Muscle of back (tissue), 3 donors: ENCODE measurements at regions not wholly inside any gene's neighbourhood (a gene's known extent, or its start where the extent isn't known, plus 50 kb on each side); places are given as distances from the start of the nearest gene placed in this dataset.
"Not testable (repeated sequence)": the region's sequence is repeated elsewhere in the genome, so short reads cannot be mapped to it uniquely, and the experiment has no call there.

Source experiments
- DNase-seq, 3 donors: peaks; one replicate each; pipeline versions ENCODE4 v3.0.0 to v3.0.0-alpha.2; 2013

DNA sequence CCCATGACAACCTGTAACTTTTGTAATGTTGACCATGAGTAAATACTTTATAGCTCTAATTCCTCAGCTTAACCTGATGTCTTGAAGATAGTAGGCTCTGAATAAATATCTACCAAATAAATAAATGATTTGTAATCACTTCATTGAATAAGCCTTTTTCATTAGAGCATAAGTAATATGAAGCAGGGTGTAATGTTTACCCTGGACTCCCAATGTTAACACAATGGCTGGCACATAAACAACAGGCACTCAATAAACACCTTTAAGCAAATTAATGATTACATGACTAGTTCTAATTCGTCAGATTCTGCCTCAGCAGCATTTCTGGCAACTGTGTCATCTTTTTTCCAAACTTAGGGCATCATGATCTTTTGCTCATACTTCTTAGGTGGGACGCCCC, 396.3 kb downstream of the LIG4 start:
- no peak for DNase-seq

DNA sequence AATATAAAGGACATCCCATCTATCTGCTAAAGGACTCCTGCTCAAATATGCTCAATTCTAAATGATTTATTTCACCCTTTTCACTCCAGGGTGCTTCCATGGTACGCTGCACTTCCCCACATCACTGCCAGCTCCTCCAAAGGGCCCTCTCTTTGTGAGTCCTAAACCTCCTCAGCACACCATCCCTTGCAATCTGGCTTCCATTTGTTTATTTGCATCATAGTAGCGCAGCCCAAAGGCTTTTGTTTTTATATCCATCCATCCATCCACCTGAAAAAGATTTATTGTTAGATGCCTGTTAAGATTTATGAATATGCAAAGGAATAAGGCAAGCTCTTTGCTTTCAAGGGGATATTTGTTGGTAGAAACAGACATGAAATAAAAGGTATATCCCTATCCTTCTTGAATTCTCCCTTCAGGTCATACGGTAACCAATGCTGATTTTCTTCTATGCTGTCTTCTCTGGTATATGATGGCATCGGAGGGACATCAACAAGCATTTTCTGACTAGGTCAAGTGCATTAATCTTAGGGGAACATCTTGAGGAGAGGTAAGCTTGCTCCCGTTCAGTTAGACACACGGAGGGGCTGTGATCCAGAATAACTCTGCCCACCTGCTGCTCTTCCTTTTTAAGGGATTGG, 397.6 kb downstream of the LIG4 start:
- no peak for DNase-seq

DNA sequence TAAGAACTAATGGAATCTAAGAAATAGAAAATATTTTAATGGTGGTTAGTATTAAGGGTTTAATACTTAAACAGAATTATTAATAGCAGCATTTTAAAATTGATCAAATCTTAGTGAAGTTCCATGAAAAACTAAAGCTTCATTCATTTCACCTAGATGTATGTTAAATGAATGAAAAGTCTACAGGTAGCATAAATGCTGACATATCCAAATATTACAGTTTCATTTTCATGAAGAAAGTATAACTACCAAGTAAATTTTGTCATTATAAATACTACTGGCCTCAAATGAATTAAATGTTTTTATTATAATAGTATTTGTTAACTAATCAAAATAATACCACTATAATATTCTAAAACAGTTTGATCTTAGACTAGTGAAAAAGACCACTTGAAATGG, 403.3 kb downstream of the LIG4 start:
- no peak for DNase-seq

DNA sequence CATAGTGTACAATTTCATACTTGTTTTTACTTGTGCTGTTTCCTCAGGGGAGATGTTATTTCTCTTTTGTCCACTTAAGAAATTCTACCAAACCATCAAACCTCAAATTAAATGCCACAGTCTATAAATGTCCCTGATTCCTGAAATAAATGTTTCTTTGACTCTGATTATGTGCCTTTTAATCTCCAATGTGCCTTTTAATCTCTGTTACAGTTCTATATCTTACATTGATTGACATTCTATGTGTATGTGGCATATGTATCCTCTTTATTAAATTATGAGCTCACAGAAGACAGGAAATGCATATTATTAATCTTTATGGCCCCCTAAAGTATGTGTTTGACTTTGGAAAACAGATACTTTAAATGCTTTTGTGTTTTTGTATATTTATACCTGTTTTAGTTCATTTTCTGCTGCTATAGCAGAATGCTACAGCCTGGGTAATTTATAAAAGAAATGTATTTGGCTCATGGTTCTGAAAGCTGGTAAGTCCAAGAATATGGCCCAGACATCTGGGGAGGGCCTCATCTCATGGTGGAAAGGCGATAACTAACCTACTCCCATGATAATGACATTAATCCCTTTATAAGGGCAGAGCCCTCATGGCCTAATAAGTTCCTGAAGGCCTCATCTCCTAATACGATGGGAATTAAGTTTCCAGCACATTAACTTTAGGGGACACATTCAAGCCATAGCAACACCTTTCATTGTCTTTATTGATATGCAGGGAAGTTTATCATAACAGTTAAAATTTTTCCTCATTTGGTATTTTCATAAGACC, 403.9 kb downstream of the LIG4 start:
- no peak for DNase-seq

DNA sequence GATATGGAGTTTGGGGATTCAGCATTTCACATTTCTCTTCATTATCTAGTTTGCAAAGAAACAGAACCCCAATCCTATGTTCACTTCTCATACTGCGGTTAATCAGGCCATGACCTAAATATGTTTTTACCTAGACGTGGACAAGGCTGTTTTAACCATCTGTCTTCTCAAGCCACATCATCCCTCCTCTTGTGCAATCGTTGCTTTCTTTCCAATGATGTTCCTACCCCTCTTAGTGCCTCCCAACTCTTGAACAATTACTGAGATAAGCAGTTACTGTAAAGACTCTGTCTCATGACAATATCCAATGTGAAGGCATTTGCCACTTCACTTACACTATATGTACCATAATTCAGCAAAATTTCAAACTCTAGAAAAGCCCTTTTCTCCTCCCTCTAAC, 406.2 kb downstream of the LIG4 start:
- no peak for DNase-seq

DNA sequence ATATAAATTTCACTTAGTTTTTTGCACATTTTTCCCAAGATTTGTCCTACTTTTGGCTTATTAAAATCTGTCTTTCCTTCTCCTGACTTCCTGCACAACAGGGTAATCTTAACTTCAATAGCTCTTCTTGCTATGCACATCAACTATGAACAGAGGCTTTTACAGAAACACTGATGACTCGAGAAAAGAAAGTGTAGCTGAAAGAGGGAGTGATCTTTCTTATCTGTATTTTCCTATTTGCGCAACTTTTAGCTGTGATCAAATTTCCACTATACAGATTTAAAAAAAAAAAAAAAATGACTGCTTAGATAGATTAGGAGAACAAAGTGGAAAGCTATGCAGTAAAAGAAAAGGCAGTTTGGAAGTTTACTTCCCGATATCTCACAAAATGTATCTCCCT, 406.9 kb downstream of the LIG4 start:
- no peak for DNase-seq

DNA sequence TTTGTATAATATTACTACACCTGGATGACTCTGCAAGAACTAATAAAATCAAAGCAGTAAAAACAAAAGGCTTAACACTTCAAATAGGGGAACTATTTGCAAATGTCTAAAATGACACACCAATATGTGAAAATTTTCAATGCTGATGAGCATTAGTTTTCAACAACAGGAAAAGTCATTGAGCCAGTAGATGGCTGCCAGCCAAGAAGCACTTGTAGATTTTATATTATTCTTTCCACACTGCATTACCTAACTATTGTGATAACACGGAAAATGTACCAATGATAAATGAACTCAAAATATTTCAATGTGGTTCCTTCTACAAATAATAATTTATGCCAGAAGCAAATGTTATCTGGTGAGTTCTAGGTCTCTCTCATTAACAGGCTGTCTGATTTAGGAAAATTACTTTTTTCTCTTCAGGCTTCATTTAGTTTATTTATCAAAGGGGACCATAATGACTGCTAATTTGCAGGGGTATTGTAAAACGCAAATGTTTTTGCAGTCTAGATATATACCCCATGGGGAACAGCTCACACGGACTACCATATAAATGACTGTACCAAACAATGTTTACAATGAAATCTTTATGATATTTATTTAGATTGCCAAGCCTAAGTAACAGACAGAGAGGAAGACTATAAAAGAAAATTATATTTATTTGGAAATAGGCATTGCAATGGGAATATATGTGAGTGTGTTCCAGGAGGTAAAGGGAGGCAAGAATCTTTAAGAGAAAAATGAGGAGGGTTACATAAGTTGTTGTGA, 407.8 kb downstream of the LIG4 start:
- DNase-seq, result peak in 1 of 3 donors; percentile 7

DNA sequence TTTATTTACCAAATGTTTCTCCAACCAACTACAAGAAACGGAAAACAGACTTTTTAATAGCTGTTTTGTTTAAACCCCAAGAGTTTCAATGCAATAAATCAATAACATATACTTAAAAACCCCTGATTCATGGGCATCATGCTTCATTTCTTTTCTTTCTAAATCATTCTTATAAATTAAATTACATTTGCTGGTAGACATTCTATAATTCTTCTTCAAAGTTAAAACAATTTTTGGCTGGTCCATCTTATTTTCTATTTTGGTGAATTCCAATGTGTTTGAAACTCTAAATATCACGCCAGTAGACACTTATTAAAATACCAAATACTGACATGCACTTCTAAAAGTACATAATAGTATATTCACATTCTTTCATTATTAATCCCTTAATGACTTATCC, 408.6 kb downstream of the LIG4 start:
- DNase-seq, result no peak

DNA sequence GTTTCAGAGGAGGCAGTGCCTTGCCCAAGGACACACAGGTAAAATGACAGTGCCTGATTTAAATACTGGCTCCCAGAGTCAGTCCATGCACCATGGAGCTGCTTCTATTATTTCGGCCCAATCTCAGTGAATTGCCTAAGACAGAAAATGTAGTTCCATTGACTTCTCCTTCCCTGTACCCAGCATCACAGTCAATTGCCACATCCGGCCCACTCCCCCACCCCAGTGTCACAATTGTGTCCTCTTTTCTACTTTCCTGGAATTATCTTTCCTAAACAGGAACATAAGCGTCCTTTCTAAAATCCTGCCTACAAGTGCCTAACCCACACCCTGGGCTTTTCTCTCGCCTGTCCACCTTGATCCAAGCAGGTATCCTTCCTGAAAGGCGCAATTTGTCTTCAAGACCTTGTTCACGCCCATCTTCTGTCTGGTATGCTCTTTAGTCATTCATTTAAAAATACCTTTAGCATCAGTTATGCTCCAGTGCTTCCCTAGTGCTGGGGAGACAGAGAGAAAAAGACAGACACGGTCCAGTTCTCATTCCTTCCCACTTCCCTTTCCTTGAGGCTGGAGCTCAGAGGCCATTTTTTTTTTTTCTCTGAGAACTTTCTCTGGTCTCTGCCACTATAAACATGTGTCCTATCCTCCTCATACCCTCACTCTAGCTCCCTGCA, 411.4 kb downstream of the LIG4 start:
- no peak for DNase-seq

DNA sequence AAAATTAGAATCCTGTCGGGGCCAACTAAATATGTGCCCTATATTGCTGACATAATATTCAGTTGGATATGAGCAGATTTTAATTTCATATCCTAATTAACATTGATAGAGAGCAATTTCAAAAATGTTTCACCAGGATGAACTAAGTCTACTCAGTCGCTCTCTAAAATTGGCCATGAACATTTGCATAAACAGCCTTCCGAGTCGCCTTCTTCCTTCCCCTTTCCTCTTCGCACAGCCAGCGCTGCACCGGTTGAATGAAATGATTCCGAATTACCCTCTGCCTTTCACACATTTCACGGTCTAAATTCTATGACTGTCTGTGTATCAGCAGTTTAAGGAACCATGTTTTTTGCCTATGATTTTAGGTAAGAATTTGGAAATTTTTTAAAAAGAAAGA, 413.7 kb downstream of the LIG4 start:
- DNase-seq, result no peak

DNA sequence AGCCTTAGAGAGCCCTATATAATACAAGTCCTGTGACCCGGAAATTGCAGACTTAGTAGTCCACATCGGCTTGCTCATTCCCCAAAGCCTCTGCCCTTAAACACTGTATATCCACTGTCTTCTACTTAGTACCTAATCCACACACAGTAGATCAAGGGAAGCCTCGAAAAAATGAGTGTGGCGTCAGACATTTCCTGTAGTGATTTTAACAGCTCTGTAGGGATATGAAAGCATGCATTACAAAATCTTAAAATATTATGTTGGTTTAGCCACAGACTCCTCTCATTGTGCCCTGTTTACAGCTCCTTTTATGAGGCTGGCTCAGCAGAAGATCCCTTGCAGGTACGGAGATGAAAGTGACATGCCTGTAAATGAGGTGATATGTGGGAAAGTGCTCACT, 416.3 kb downstream of the LIG4 start:
- no peak for DNase-seq

DNA sequence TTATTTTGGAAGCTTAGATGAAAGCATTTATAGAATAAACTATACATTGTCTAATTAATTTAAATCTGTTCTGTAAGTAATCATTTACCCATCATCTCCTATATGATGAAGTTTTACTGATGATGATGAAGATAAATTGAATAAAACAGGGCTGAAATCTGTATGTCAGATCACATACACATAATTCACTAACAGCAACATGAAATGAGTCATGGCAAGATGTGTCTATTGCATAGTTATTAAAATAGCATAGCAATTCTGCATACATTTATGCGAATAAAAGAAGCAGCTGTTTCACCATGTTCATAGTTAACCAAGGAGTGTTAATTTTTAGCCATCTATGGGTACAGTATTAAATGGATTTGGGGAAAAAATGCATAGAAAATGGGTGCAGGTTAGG, 424.9 kb downstream of the LIG4 start:
- no peak for DNase-seq

DNA sequence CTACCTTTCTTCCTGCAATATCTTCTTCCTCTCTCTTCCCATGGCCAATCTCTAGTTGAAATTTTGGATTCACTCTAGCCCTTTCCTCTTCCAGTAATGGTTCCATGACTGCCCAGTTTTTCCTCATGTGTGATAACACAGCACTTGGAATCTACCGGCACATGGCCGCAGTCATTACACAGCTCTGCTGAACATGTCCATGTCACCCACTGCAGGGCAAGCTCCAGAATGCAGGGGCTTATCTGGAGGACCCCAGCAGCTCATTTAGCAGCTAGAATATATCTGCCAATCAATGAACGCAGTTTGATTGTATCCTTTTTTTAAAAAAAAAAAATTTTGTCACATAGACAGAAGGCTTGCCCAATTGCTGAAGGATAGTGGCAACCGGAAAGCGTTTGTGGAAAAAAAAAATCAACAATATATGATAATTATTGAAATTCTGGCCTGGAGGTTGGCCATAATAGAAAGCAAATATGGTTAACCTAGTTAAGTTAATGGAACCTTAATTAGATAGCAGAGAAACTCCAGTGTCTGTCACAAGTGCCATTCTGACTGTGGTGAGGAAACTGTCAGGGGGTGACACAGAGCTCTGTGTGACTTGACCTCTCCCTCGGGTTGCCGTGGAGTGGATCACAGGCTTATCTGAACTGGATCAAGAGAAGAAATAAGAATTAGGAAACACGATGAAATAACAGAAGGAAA, 426.7 kb downstream of the LIG4 start:
- no peak for DNase-seq

DNA sequence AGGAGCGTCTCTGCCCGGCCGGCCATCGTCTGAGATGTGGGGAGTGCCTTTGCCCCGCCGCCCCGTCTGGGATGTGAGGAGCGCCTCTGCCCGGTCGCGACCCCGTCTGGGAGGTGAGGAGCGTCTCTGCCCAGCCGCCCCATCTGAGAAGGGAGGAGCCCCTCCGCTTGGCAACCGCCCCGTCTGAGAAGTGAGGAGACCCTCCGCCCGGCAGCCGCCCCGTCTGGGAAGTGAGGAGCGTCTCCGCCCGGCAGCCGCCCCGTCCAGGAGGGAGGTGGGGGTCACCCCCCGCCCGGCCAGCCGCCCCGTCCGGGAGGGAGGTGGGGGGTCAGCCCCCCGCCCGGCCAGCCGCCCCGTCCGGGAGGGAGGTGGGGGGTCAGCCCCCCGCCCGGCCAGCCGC, 432.7 kb downstream of the LIG4 start:
- DNase-seq, result not testable (repeated sequence)

DNA sequence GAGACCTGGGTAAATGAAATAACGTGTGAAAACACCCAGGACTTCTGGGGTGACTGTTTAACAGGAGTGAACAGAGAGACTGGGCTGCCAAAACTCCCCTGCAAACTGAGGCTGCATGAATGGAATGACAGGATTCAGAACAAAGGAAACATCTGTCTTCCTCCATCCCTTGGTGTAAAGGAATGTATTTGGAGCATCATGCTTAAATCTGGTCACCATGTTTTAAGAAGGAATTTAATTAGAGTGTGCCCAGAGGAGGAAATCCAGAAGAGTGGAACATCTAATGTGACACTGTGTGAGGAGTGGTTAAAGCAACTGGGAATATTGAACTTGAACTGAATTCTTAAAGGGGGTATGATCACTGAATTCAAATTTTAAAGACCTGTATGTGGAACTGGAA, 437.2 kb downstream of the LIG4 start:
- DNase-seq, result no peak

DNA sequence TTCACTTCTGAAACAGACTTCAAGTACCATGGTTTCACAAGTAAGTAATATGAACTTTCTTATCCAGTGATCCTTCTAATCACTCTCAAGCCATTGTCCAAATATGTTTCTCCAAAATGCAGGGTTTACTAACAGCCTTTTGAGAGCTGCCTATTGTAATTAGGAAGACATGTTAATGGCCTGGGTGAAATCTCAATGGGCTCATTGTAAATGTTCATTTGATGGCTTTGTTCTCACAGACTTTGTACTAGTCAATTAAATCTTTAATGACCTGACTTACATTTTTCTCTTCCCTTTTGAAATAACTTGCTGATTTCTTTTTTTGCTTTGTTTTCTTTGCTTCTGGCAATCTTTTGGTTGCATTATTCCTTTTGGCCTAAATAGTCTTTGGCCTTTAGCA, 444.8 kb downstream of the LIG4 start:
- DNase-seq, result no peak

DNA sequence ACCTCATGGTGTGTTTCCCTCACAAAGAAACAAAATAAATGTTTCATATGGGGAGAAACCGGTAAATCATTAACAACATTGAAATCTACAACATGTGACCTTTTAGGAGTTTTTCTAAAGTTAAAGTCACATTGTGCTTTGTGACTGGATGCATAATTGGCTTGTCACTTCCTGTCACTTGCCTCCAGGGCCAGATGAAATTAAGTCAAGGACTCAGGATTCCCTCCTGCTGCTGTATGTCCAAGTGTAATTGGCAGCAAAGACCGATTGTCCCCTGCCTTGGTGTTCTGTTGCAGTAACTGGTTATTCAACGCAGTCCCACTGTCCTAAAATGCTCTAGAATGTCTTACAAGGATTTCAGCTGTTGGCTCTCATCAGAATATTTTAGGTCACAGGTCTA, 448.2 kb downstream of the LIG4 start:
- DNase-seq, result no peak

DNA sequence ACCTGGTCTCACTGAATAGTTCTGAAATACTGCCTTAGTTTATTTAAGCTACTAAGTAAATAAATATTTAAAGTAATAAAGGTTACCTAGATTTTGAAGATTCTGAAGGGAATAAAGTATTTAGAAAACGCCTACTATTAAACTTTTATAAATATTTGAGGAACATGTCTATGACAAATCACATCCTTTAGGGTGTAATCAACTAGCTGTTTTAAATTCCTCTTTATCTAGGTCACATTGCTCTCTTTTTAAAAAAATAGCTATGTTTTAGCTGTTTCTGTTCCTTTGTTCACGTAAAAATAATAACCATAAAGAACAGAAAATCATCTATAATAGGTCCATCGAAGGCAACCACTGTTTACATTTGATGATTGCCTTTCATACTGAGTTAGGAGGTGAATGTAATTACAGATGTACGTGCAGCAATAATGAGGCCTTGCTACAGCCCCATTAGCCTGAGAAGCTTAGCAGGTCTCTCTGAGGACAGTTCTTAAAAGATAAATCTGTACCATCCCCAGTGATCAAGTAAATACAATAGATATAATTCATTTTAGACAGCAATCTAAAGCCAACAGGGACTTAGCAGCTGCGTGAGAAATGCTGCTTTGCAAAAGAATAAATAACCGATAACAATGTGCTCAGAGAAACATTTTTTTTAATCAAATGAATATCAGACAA, 449.5 kb downstream of the LIG4 start:
- DNase-seq, result peak in 2 of 3 donors; percentile 6 to 35

DNA sequence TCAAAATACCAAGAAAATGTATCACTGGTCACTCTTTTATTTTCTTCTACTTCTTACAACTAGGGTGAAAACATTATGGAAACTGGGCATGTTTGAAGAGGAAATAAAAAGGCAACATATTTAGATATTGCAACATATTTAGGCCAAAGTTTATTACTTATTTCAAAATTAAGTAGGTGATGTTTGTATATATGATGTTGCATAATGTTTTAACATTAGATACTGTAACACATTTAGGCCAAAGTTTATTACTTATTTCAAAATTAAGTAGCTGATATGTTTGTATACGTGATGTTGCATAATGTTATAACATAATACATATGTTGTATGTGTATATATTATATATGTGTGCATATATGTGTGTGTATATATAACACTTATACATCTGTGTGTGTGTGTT, 451.3 kb downstream of the LIG4 start:
- DNase-seq, result no peak

DNA sequence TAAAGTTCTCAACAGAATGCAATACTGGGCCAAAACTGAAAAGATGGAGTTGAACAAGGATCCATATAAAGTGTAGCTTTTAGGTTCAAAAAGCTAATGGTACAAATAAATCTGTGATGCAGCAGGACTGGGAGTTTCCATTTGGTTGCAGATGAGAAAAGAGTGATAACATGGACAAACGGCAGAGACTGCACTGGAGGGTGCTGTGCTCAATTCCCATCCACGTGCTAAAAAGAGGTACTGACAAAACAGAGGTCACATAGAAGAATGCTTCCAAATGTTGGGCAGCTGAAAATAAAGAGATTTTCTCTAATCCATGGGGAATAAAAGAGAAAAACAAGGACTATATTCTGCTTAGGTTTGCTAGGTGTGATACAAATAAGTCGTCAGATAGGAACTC, 461.6 kb downstream of the LIG4 start:
- no peak for DNase-seq

DNA sequence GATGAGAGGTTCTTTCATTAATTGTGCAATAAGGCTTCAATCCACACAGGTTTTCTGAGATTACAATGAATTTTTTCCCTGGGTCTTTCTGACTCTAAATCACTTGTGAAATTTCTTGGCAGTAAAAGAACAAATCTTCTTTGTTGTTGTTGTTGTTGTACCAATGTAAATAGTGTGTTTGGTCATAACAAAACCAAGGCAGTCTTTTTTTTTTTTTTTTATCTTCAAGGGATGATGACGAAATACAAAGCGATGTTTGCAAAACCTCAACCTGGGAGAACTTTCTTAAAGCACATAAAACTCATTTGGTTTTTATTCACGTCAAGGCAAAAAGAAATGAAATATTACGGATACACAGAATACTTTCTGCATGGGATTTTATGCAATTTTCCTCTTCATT, 462.0 kb downstream of the LIG4 start:
- DNase-seq, result no peak
